HG03097 (cell line): ENCODE measurements at regions not wholly inside any gene's neighbourhood (a gene's known extent, or its start where the extent isn't known, plus 50 kb on each side); places are given as distances from the start of the nearest gene placed in this dataset.
"Not testable (repeated sequence)": the region's sequence is repeated elsewhere in the genome, so short reads cannot be mapped to it uniquely, and the experiment has no call there.

Source experiments
- ATAC-seq: cut with Tn5 transposase; IDR thresholded peaks from one replicate; pipeline ENCODE4 v1.9.1; 2021; ENCODE audit not compliant: unreplicated experiment, low FRiP score

- ATAC-seq: no peak
Measured at GRCh38 chr10:25797888-25798429, 136.1 kb upstream of the MYO3A start.

GRCh38 chr10:25804505-25804904, 129.5 kb upstream of the MYO3A start:
- no peak for ATAC-seq

- ATAC-seq: no peak
Measured at GRCh38 chr10:25805986-25806385, 128.0 kb upstream of the MYO3A start.

GRCh38 chr10:25808372-25808771, 125.7 kb upstream of the MYO3A start:
- ATAC-seq: no peak

- ATAC-seq: no peak
Measured at GRCh38 chr10:25811052-25811685, 122.9 kb upstream of the MYO3A start.

GRCh38 chr10:25813511-25813910, 120.5 kb upstream of the MYO3A start:
- no peak for ATAC-seq

- ATAC-seq: no peak
Measured at GRCh38 chr10:25815236-25815635, 118.8 kb upstream of the MYO3A start.

- ATAC-seq: no peak
Measured at GRCh38 chr10:25815999-25816768, 117.8 kb upstream of the MYO3A start.

- no peak for ATAC-seq
Measured at GRCh38 chr10:25817200-25817599, 116.8 kb upstream of the MYO3A start.

- no peak for ATAC-seq
Measured at GRCh38 chr10:25818751-25819150, 115.3 kb upstream of the MYO3A start.

- no peak for ATAC-seq
Measured at GRCh38 chr10:25820472-25820871, 113.6 kb upstream of the MYO3A start.

GRCh38 chr10:25820874-25821273, 113.2 kb upstream of the MYO3A start:
- ATAC-seq: no peak

- no peak for ATAC-seq
Measured at GRCh38 chr10:25824050-25824449, 110.0 kb upstream of the MYO3A start.

GRCh38 chr10:25828475-25828874, 105.6 kb upstream of the MYO3A start:
- no peak for ATAC-seq

GRCh38 chr10:25831080-25831479, 102.9 kb upstream of the MYO3A start:
- ATAC-seq: no peak

- ATAC-seq: no peak
Measured at GRCh38 chr10:25839683-25840082, 94.3 kb upstream of the MYO3A start.

- ATAC-seq: not testable (repeated sequence)
Measured at GRCh38 chr10:25840875-25841274, 93.2 kb upstream of the MYO3A start.

- ATAC-seq: no peak
Measured at GRCh38 chr10:25842146-25842545, 91.9 kb upstream of the MYO3A start.

GRCh38 chr10:25843551-25844170, 90.4 kb upstream of the MYO3A start:
- no peak for ATAC-seq

GRCh38 chr10:25844716-25845115, 89.3 kb upstream of the MYO3A start:
- ATAC-seq: not testable (repeated sequence)

GRCh38 chr10:25849268-25849667, 84.8 kb upstream of the MYO3A start:
- ATAC-seq: no peak

- ATAC-seq: no peak
Measured at GRCh38 chr10:25849988-25850387, 84.0 kb upstream of the MYO3A start.
